ENCODE measurements at regions not wholly inside any gene's neighbourhood (a gene's known extent, or its start where the extent isn't known, plus 50 kb on each side); places are given as distances from the start of the nearest gene placed in this dataset.
A peak's percentile ranks its signal among the peaks of the same experiment; 100 is the strongest.

DNA sequence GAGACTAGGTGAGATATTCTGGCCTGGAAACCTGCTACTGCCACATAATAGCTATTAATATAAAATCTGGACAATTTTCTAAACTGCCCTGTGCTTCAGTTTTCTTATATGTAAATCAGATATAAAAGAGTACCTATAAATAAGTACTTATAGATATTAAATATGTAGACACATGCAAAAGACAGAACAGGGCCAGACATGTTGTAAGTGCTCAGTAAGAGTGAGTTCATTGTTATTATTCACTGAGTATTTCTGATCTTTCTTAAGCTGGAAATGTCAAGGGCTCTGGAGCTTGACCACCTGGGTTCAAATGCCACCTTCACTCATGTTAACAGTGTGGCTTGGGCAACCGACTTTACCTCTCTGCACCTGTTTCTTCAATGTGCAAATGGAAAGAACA is 179.8 kb downstream of the GALC start:
- Histone ChIP-seq H3K27ac (no peak overlapping the region), H3K9ac (no peak overlapping the region), H3K4me1 (ENCODE audit: low read depth, poor library complexity, severe bottlenecking) (no peaks in the 10 kb centered on the region), H3K36me3 (ENCODE audit: insufficient read depth) (no peaks in the 10 kb centered on the region), H3K4me2 (no peak overlapping the region), H3K79me2 (ENCODE audit: insufficient read depth, low read depth) (no peaks in the 10 kb centered on the region), H4K20me1 (ENCODE audit: insufficient read depth) (no peaks in the 10 kb centered on the region), H3K27me3 (ENCODE audit: insufficient read depth, low read depth) (no peaks in the 10 kb centered on the region), H2AFZ (ENCODE audit: low read depth) (no peak overlapping the region), H3K4me3 (IDR thresholded peaks at IDR 0.05; ENCODE audit: insufficient read depth, low read depth, low read length) (no peak overlapping the region)
- TF ChIP-seq, protein P1, sequence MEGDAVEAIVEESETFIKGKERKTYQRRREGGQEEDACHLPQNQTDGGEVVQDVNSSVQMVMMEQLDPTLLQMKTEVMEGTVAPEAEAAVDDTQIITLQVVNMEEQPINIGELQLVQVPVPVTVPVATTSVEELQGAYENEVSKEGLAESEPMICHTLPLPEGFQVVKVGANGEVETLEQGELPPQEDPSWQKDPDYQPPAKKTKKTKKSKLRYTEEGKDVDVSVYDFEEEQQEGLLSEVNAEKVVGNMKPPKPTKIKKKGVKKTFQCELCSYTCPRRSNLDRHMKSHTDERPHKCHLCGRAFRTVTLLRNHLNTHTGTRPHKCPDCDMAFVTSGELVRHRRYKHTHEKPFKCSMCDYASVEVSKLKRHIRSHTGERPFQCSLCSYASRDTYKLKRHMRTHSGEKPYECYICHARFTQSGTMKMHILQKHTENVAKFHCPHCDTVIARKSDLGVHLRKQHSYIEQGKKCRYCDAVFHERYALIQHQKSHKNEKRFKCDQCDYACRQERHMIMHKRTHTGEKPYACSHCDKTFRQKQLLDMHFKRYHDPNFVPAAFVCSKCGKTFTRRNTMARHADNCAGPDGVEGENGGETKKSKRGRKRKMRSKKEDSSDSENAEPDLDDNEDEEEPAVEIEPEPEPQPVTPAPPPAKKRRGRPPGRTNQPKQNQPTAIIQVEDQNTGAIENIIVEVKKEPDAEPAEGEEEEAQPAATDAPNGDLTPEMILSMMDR (conservative IDR thresholded peaks at IDR 0.05; ENCODE audit: low read depth, low read length), result no peak

DNA sequence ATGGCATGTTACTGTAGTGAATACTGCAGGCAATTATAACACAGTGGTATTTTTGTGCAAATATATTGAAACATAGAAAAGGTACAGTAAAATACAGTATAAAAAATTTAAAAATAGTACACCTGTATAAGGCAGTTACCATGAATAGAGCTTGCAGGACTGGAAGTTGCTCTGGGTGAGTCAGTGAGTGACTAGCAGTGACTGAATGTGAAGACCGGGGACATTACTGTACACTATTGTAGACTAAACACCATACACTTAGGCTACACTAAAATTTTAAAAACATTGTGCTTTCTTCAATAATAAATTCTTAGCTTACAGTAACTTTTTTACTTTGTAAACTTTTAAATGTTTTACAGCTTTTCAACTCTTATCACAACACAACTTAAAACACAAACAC is 181.7 kb downstream of the GALC start:
- Histone ChIP-seq H4K20me1 (ENCODE audit: insufficient read depth) (no peaks in the 10 kb centered on the region), H3K4me3 (IDR thresholded peaks at IDR 0.05; ENCODE audit: insufficient read depth, low read depth, low read length) (no peak overlapping the region), H3K36me3 (ENCODE audit: insufficient read depth) (no peaks in the 10 kb centered on the region), H3K4me1 (ENCODE audit: low read depth, poor library complexity, severe bottlenecking) (no peaks in the 10 kb centered on the region), H3K79me2 (ENCODE audit: insufficient read depth, low read depth) (no peaks in the 10 kb centered on the region), H3K4me2 (no peak overlapping the region), H3K9ac (no peak overlapping the region), H3K27ac (no peak overlapping the region), H2AFZ (ENCODE audit: low read depth) (no peak overlapping the region), H3K27me3 (ENCODE audit: insufficient read depth, low read depth) (no peaks in the 10 kb centered on the region)
- TF ChIP-seq, protein P1 (conservative IDR thresholded peaks at IDR 0.05; ENCODE audit: low read depth, low read length), result no peak

DNA sequence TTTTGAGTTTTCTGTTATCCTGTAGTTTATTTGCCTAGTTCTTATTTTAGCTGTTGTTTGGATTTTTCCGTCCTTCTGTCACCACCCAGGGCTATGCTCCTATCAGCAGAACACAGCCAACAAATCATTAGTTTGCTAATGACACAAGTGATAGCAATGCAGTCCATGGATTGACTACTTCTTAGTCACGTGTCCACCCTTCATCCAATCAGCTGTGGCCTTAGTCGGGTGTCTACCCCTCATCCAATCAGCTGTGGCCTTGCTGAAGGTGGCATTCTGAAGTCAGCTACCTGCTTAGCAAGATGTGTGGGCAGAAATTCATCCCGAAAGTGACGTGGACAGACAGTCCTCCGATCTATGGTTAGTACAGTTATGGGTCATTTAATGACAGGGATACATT is 182.3 kb downstream of the GALC start:
- Histone ChIP-seq H3K4me1 (ENCODE audit: low read depth, poor library complexity, severe bottlenecking) (no peaks in the 10 kb centered on the region), H3K36me3 (ENCODE audit: insufficient read depth) (no peaks in the 10 kb centered on the region), H2AFZ (ENCODE audit: low read depth) (no peak overlapping the region), H4K20me1 (ENCODE audit: insufficient read depth) (no peaks in the 10 kb centered on the region), H3K27me3 (ENCODE audit: insufficient read depth, low read depth) (no peaks in the 10 kb centered on the region), H3K27ac (no peak overlapping the region), H3K4me2 (no peak overlapping the region), H3K9ac (no peak overlapping the region), H3K79me2 (ENCODE audit: insufficient read depth, low read depth) (no peaks in the 10 kb centered on the region), H3K4me3 (IDR thresholded peaks at IDR 0.05; ENCODE audit: insufficient read depth, low read depth, low read length) (no peak overlapping the region)
- TF ChIP-seq, protein P1 (conservative IDR thresholded peaks at IDR 0.05; ENCODE audit: low read depth, low read length), result no peak

DNA sequence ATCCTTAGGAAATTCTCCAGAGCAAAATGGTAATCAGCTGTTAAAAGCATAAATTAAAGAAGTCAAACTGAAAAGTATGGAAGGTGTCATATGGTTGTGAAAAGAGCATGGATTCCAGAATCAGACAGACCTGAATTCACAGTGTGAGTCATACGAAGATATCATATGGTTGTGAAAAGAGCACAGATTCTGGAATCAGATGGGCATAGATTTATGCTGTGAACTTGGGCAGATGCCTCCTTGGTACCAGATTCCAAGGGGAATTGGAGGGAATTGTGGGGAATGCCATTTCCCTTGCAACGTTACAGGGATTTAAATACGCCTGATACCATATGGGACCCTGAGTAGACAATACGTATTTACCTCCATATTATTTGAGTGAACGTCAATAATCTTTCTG is 183.7 kb downstream of the GALC start:
- no peaks in the 10 kb centered on the region for H3K79me2 ChIP-seq (ENCODE audit: insufficient read depth, low read depth)
- H3K36me3 ChIP-seq (ENCODE audit: insufficient read depth), result no peaks in the 10 kb centered on the region
- H3K27ac ChIP-seq, result no peak overlapping the region
- H3K27me3 ChIP-seq (ENCODE audit: insufficient read depth, low read depth), result no peaks in the 10 kb centered on the region
- H3K4me2 ChIP-seq, result no peak overlapping the region
- H2AFZ ChIP-seq (ENCODE audit: low read depth), result no peak overlapping the region
- no peaks in the 10 kb centered on the region for H4K20me1 ChIP-seq (ENCODE audit: insufficient read depth)
- TF ChIP-seq, protein P1 (conservative IDR thresholded peaks at IDR 0.05; ENCODE audit: low read depth, low read length), result no peak
- no peaks in the 10 kb centered on the region for H3K4me1 ChIP-seq (ENCODE audit: low read depth, poor library complexity, severe bottlenecking)
- no peak overlapping the region for H3K4me3 ChIP-seq (IDR thresholded peaks at IDR 0.05; ENCODE audit: insufficient read depth, low read depth, low read length)
- H3K9ac ChIP-seq, result no peak overlapping the region

DNA sequence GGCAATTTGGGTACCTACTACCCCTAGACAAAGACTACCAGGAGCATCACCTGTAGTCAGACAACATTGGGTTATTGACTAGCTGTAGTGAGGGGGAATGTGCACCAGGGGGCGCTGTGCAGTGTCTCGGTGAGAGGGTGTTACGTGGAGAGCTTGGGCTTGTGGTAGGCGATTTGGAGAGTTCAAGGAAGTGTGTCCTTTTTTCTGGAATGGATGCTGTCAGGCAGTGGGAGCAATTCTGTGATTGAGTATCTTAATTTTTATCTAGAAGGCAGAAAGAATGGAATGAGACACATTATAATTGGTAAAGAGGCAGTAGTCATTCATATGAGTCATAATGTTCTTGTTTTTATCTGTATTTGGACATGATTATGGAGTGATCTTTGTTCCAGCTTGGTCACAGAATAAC is 187.7 kb downstream of the GALC start:
- Histone ChIP-seq H2AFZ (ENCODE audit: low read depth) (no peak overlapping the region), H3K4me1 (ENCODE audit: low read depth, poor library complexity, severe bottlenecking) (no peaks in the 10 kb centered on the region), H3K36me3 (ENCODE audit: insufficient read depth) (no peaks in the 10 kb centered on the region), H3K27ac (no peak overlapping the region), H3K9ac (no peak overlapping the region), H3K4me3 (IDR thresholded peaks at IDR 0.05; ENCODE audit: insufficient read depth, low read depth, low read length) (no peak overlapping the region), H3K4me2 (no peak overlapping the region), H3K27me3 (ENCODE audit: insufficient read depth, low read depth) (no peaks in the 10 kb centered on the region), H3K79me2 (ENCODE audit: insufficient read depth, low read depth) (no peaks in the 10 kb centered on the region), H4K20me1 (ENCODE audit: insufficient read depth) (no peaks in the 10 kb centered on the region)
- TF ChIP-seq, protein P1 (conservative IDR thresholded peaks at IDR 0.05; ENCODE audit: low read depth, low read length), result peak; percentile 76

Data from KMS-11 (cell line).